ENCODE measurements at regions not wholly inside any gene's neighbourhood (a gene's known extent, or its start where the extent isn't known, plus 50 kb on each side); places are given as distances from the start of the nearest gene placed in this dataset.

DNA sequence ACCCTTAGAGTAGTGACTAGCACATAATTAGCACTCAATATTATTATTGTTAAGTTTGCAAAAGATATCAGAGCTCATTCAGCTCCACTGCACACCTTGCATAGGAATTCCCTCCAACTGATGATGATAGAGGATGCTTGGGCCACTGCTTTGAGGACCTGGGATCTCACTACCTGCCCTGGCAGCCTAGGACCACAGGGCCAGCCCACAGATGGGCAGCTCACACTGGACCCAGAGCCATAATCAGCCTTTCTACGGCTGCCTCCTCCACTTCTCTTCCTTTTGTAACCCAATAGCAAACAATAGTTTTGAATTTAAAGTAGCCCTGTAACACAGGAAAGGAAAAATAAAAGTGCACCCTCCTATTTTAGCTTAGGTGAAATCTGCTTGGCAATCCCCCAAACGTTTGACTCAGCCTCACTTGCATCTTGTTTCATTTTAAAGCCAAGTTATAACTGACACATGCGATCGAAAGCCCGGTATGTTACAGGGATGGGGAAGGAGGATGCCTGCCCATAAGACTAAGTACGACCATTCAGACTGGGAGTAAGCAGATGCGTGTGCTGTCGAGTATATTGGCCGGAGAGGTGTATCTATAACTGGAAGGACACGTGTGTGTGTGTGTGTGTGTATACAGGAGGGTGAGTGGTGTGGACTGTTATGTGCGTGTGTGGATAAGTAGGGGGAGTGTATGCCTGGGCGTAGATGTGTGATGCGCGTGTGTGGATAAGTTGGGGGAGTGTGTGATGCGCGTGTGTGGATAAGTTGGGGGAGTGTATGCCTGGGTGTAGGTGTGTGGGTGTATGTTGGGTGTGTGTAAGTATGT lies 65.9 kb downstream of the CPN2 start:
- Histone ChIP-seq H3K4me1 (ENCODE audit: insufficient read depth, low read length, poor library complexity, severe bottlenecking) (peaks cover 4% of the 10 kb centered on the region), H3K27me3 (replicated peaks; ENCODE audit: insufficient read depth, low read depth, low read length, poor library complexity) (no peaks in the 10 kb centered on the region), H3K27ac (ENCODE audit: low read depth, low read length, poor library complexity, severe bottlenecking) (no peak overlapping the region), H3K36me3 (ENCODE audit: insufficient read depth, low read length, poor library complexity, severe bottlenecking) (no peaks in the 10 kb centered on the region), H3K9me3 (ENCODE audit: low read depth, low read length, poor library complexity, severe bottlenecking) (no peaks in the 10 kb centered on the region), H3K4me3 (ENCODE audit: low read depth, low read length, poor library complexity, severe bottlenecking) (no peak overlapping the region)
- intact Hi-C loops (cut with micrococcal nuclease; ENCODE audit: unreplicated experiment): no loop called here
- DNase-seq (ENCODE audit: low spot score): no peak
- BruUV-seq (replicated peaks): no TSS peak
- TF ChIP-seq, protein P1, sequence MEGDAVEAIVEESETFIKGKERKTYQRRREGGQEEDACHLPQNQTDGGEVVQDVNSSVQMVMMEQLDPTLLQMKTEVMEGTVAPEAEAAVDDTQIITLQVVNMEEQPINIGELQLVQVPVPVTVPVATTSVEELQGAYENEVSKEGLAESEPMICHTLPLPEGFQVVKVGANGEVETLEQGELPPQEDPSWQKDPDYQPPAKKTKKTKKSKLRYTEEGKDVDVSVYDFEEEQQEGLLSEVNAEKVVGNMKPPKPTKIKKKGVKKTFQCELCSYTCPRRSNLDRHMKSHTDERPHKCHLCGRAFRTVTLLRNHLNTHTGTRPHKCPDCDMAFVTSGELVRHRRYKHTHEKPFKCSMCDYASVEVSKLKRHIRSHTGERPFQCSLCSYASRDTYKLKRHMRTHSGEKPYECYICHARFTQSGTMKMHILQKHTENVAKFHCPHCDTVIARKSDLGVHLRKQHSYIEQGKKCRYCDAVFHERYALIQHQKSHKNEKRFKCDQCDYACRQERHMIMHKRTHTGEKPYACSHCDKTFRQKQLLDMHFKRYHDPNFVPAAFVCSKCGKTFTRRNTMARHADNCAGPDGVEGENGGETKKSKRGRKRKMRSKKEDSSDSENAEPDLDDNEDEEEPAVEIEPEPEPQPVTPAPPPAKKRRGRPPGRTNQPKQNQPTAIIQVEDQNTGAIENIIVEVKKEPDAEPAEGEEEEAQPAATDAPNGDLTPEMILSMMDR (conservative IDR thresholded peaks at IDR 0.05; ENCODE audit: low read depth, low read length): no peak
- no peak for TF ChIP-seq EZH2 (IDR thresholded peaks at IDR 0.05; ENCODE audit: borderline replicate concordance, low read depth, low read length, poor library complexity, severe bottlenecking)
- CTCF ChIA-PET: no interaction called here
- POLR2A ChIA-PET (ENCODE audit: low non-redundant PET): no interaction called here

DNA sequence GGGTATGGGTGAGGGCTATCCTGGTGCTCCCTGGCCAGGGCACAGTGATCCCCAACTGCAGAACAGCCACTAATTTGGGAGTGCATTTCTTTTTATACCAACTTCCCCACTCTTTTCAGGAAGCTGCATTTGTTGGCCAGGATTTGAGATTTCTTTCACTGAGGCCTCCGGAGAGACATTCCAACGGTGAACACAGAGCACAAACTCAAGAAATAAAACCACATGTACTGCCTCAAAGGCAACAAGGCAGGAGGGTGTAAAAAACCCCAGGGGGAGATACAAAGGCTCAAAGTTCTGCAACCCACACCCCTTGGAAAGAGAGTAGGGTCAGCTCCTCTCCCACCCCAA lies 65.3 kb downstream of the CPN2 start:
- Histone ChIP-seq H3K27ac (ENCODE audit: low read depth, low read length, poor library complexity, severe bottlenecking) (no peak overlapping the region), H3K4me1 (ENCODE audit: insufficient read depth, low read length, poor library complexity, severe bottlenecking) (peaks cover 4% of the 10 kb centered on the region), H3K9me3 (ENCODE audit: low read depth, low read length, poor library complexity, severe bottlenecking) (peaks cover 1% of the 10 kb centered on the region), H3K4me3 (ENCODE audit: low read depth, low read length, poor library complexity, severe bottlenecking) (no peak overlapping the region), H3K27me3 (replicated peaks; ENCODE audit: insufficient read depth, low read depth, low read length, poor library complexity) (no peaks in the 10 kb centered on the region), H3K36me3 (ENCODE audit: insufficient read depth, low read length, poor library complexity, severe bottlenecking) (no peaks in the 10 kb centered on the region)
- CTCF ChIA-PET: no interaction called here
- no peak for DNase-seq (ENCODE audit: low spot score)
- TF ChIP-seq, protein P1 (conservative IDR thresholded peaks at IDR 0.05; ENCODE audit: low read depth, low read length): no peak
- no peak for TF ChIP-seq EZH2 (IDR thresholded peaks at IDR 0.05; ENCODE audit: borderline replicate concordance, low read depth, low read length, poor library complexity, severe bottlenecking)
- BruUV-seq (replicated peaks): no TSS peak
- POLR2A ChIA-PET (ENCODE audit: low non-redundant PET): no interaction called here
- intact Hi-C loops (cut with micrococcal nuclease; ENCODE audit: unreplicated experiment): no loop called here

DNA sequence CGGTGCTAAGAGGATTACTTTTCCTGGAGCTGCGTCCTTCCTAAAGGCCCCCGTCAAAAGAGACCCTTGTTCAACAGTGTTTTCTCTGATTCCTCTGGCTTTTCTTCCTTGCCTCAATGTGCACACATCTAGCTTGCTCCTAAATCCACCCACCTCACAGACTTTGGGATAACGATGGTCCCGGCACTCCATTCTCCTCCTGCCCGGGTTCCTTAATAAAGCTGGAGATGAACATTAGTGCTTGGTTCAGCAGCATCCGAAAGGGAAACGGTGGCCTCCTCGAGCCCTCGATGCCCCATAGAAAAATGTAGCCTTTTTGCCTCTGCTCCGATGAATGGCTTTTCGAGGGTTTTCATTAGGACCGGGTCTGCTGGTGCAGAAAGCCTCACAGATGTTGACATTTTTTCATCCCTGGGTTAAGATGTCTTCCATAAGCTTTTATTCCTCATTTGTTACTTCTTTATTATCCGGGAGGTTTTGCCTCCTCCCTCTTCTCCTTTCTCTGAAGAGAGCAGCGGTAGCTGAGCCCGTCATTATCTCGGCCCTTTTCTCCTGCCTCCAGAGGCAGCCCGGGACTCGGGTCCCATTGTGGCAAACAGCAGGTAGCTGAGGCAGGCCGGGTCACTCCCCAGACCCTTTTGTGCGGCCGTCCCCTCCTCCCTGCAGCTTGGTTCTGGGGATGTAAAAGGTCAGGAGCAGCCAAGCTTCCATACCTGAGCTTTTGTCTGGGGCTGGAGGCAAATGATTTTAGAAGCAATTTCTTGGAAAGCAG lies 64.6 kb downstream of the CPN2 start:
- TF ChIP-seq, protein P1 (conservative IDR thresholded peaks at IDR 0.05; ENCODE audit: low read depth, low read length): no peak
- TF ChIP-seq EZH2 (IDR thresholded peaks at IDR 0.05; ENCODE audit: borderline replicate concordance, low read depth, low read length, poor library complexity, severe bottlenecking): no peak
- peaks cover 4% of the 10 kb centered on the region for H3K9me3 ChIP-seq (ENCODE audit: low read depth, low read length, poor library complexity, severe bottlenecking)
- no peak overlapping the region for H3K27ac ChIP-seq (ENCODE audit: low read depth, low read length, poor library complexity, severe bottlenecking)
- no TSS peak for BruUV-seq (replicated peaks)
- no peak for DNase-seq (ENCODE audit: low spot score)
- POLR2A ChIA-PET (ENCODE audit: low non-redundant PET): no interaction called here
- H3K4me3 ChIP-seq (ENCODE audit: low read depth, low read length, poor library complexity, severe bottlenecking): no peak overlapping the region
- CTCF ChIA-PET: no interaction called here
- intact Hi-C loops (cut with micrococcal nuclease; ENCODE audit: unreplicated experiment): no loop called here
- peaks cover 4% of the 10 kb centered on the region for H3K4me1 ChIP-seq (ENCODE audit: insufficient read depth, low read length, poor library complexity, severe bottlenecking)
- no peaks in the 10 kb centered on the region for H3K27me3 ChIP-seq (replicated peaks; ENCODE audit: insufficient read depth, low read depth, low read length, poor library complexity)
- no peaks in the 10 kb centered on the region for H3K36me3 ChIP-seq (ENCODE audit: insufficient read depth, low read length, poor library complexity, severe bottlenecking)

Data from A673 (cell line).